ENCODE measurements at regions not wholly inside any gene's neighbourhood (a gene's known extent, or its start where the extent isn't known, plus 50 kb on each side); places are given as distances from the start of the nearest gene placed in this dataset.

- peaks cover 13% of the 10 kb centered on the region for H3K27me3 Mint-ChIP-seq
- no peaks in the 10 kb centered on the region for H3K9me3 Mint-ChIP-seq (ENCODE audit: low read depth)
- no peak for DNase-seq
These were observed 72.2 kb upstream of the ARNT2 start for GRCh38 chr15:80331886-80332406.

GRCh38 chr15:80333261-80333660 is 70.9 kb upstream of the ARNT2 start:
- Mint-ChIP-seq H3K27me3 (peaks cover 11% of the 10 kb centered on the region), H3K27ac (no peak overlapping the region), H3K4me3 (no peak overlapping the region), H3K36me3 (ENCODE audit: low read depth) (no peaks in the 10 kb centered on the region), H3K4me1 (no peaks in the 10 kb centered on the region), H3K9me3 (ENCODE audit: low read depth) (no peaks in the 10 kb centered on the region)
- ChIA-PET POLR2A (no interaction called here), CTCF (no interaction called here)
- DNase-seq (no peak), ATAC-seq (no peak)
- intact Hi-C loops (cut with DNase I, micrococcal nuclease) = no loop called here

More at GRCh38 chr15:80331886-80332406, 72.2 kb upstream of the ARNT2 start:
- Mint-ChIP-seq H3K27ac (no peak overlapping the region), H3K36me3 (ENCODE audit: low read depth) (no peaks in the 10 kb centered on the region), H3K4me1 (no peaks in the 10 kb centered on the region), H3K4me3 (no peak overlapping the region)
- ChIA-PET POLR2A (no interaction called here), CTCF (interaction anchor here (0.6 to 0.7 kb wide), 2 partner anchors 297 to 767 kb away, joined by 3 read pairs; no protein-coding TSS in a partner anchor)
- intact Hi-C loops (cut with DNase I, micrococcal nuclease) = no loop called here
- ATAC-seq = no peak

- no peak for ATAC-seq
- no peak overlapping the region for H3K4me3 Mint-ChIP-seq
- H3K9me3 Mint-ChIP-seq (ENCODE audit: low read depth) = no peaks in the 10 kb centered on the region
- ChIA-PET CTCF (interaction anchor here (0.7 to 0.8 kb wide), 2 partner anchors 9 to 12 kb away, joined by 3 read pairs; no protein-coding TSS in a partner anchor), POLR2A (no interaction called here)
- H3K27me3 Mint-ChIP-seq = peaks cover 11% of the 10 kb centered on the region
- H3K4me1 Mint-ChIP-seq = no peaks in the 10 kb centered on the region
- no peaks in the 10 kb centered on the region for H3K36me3 Mint-ChIP-seq (ENCODE audit: low read depth)
- no peak for DNase-seq
- H3K27ac Mint-ChIP-seq = no peak overlapping the region
- intact Hi-C loops (cut with DNase I, micrococcal nuclease) = no loop called here
These were observed 69.7 kb upstream of the ARNT2 start for GRCh38 chr15:80334521-80334920.

- Mint-ChIP-seq H3K9me3 (ENCODE audit: low read depth) (no peaks in the 10 kb centered on the region), H3K4me1 (no peaks in the 10 kb centered on the region), H3K4me3 (no peak overlapping the region), H3K36me3 (ENCODE audit: low read depth) (no peaks in the 10 kb centered on the region), H3K27ac (no peak overlapping the region), H3K27me3 (peaks cover 24% of the 10 kb centered on the region)
- DNase-seq (no peak), ATAC-seq (no peak)
- POLR2A ChIA-PET = no interaction called here
- intact Hi-C loops (cut with DNase I, micrococcal nuclease) = no loop called here
- CTCF ChIA-PET = no interaction called here
These were observed 64.6 kb upstream of the ARNT2 start for GRCh38 chr15:80339601-80340000.

GRCh38 chr15:80342148-80342547 is 62.0 kb upstream of the ARNT2 start:
- intact Hi-C loops (cut with DNase I, micrococcal nuclease) = no loop called here
- no peaks in the 10 kb centered on the region for H3K9me3 Mint-ChIP-seq (ENCODE audit: low read depth)
- ChIA-PET POLR2A (interaction anchor here (0.7 kb wide), 1 partner anchor 16 kb away, joined by 3 read pairs; no protein-coding TSS in a partner anchor), CTCF (interaction anchor here (1.1 kb wide), 1 partner anchor 29 kb away, joined by 4 read pairs; no protein-coding TSS in a partner anchor)
- ATAC-seq (no peak), DNase-seq (no peak)
- H3K4me1 Mint-ChIP-seq = no peaks in the 10 kb centered on the region
- H3K27me3 Mint-ChIP-seq = peaks cover 25% of the 10 kb centered on the region
- H3K27ac Mint-ChIP-seq = no peak overlapping the region
- H3K4me3 Mint-ChIP-seq = no peak overlapping the region
- H3K36me3 Mint-ChIP-seq (ENCODE audit: low read depth) = no peaks in the 10 kb centered on the region

- CTCF ChIA-PET = interaction anchor here (0.7 kb wide), 1 partner anchor 9 kb away, joined by 3 read pairs; no protein-coding TSS in a partner anchor
- H3K4me3 Mint-ChIP-seq = no peak overlapping the region
These were observed 60.6 kb upstream of the ARNT2 start for GRCh38 chr15:80343554-80343992.

GRCh38 chr15:80350941-80351610 is 53.1 kb upstream of the ARNT2 start:
- no peak overlapping the region for H3K27ac Mint-ChIP-seq
- ATAC-seq (no peak), DNase-seq (no peak)
- no peaks in the 10 kb centered on the region for H3K36me3 Mint-ChIP-seq (ENCODE audit: low read depth)
- intact Hi-C loops (cut with DNase I, micrococcal nuclease) = no loop called here
- no peak overlapping the region for H3K4me3 Mint-ChIP-seq
- H3K27me3 Mint-ChIP-seq = peaks cover 23% of the 10 kb centered on the region
- POLR2A ChIA-PET = interaction anchor here (0.5 kb wide), 1 partner anchor 948 kb away, joined by 4 read pairs; no protein-coding TSS in a partner anchor
- CTCF ChIA-PET = no interaction called here
- H3K9me3 Mint-ChIP-seq (ENCODE audit: low read depth) = no peaks in the 10 kb centered on the region
- no peaks in the 10 kb centered on the region for H3K4me1 Mint-ChIP-seq

More at GRCh38 chr15:80343554-80343992, 60.6 kb upstream of the ARNT2 start:
- ATAC-seq (no peak), DNase-seq (no peak)
- Mint-ChIP-seq H3K27me3 (peaks cover 28% of the 10 kb centered on the region), H3K4me1 (no peaks in the 10 kb centered on the region), H3K36me3 (ENCODE audit: low read depth) (no peaks in the 10 kb centered on the region), H3K9me3 (ENCODE audit: low read depth) (no peaks in the 10 kb centered on the region), H3K27ac (no peak overlapping the region)
- intact Hi-C loops (cut with DNase I, micrococcal nuclease) = no loop called here
- POLR2A ChIA-PET = no interaction called here

Measured in activated CD4-positive, alpha-beta T cell treated with anti-CD3 and anti-CD28 coated beads for 36 hours (primary cell).